GM18858 (cell line): ENCODE measurements at regions not wholly inside any gene's neighbourhood (a gene's known extent, or its start where the extent isn't known, plus 50 kb on each side); places are given as distances from the start of the nearest gene placed in this dataset.

Experiments
- ATAC-seq: cut with Tn5 transposase; IDR thresholded peaks from one replicate; pipeline ENCODE4 v1.9.1; 2021; ENCODE audit not compliant: unreplicated experiment

DNA sequence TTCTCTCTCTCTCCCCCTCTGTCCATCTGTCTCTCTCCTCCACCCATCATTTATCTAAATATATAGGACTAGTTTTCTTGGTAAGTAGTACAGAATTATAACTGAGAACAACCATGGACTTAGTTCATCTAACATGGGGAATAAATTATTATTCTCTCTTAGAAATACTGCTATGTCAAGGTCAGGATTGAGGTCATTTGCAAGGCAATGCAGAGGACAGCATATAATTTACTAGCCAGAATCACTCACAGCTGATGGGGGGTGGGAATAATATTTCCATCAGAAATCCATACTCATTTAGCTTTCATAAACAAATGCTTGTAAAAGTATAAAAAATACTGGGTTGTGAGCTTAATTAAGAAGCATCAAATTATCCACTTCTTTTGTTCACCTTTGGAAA, 553.9 kb upstream of the POU3F2 start:
- ATAC-seq, result no peak

DNA sequence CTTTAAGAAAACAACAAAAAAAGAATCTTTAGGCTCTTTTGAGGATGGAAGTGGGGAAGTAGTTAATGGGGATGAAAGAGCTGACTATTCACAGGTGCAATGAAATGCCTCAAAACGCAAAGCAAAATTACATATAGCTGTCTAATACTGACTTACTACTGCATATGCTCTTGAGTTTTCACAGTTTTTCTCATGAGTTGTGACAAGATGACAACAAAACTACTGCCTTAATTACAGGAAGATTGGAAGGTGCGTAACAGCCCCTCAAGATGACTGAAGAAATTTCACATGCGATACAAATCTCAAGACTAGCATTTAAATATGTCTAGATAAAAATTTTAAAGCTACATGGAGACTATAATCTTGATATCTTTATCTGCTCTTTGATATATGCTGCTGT, 547.8 kb upstream of the POU3F2 start:
- ATAC-seq, result no peak

DNA sequence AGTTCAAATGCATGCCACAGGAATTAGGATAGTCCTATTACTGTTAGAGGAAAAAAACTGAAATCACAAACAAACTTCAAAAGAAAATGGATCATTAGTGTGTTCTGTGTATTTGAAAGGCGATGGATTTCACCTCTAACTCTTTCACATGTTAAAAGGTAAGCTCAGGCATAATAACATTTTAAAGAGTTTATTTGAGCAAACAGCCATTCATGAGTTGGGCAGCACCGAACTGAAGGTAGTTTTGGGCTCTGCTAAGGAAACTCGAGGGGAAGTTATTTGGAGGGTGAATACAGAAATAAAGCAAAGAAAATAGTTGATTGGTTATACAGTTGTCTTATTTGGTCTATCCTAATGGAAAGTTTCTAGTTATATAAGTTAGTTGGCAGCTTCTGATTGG, 546.5 kb upstream of the POU3F2 start:
- no peak for ATAC-seq

DNA sequence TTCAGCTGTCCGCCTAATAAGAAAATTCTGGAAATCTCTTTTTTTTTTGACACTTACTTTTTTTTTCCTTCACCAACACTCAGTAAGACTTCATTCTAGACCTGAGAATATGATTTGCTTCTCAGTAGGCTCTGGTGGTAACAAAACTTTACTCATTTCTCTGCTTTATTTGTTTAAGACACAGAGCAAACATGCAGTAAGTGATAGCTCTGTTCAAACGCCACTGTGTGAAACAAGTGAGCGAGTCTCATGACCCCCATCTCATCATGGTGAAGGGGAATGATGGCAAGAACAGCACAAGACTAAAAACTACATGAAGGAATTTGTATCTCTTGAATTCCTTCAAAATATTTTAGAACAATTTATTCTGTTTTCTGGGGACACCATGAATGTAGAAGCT, 541.6 kb upstream of the POU3F2 start:
- no peak for ATAC-seq

DNA sequence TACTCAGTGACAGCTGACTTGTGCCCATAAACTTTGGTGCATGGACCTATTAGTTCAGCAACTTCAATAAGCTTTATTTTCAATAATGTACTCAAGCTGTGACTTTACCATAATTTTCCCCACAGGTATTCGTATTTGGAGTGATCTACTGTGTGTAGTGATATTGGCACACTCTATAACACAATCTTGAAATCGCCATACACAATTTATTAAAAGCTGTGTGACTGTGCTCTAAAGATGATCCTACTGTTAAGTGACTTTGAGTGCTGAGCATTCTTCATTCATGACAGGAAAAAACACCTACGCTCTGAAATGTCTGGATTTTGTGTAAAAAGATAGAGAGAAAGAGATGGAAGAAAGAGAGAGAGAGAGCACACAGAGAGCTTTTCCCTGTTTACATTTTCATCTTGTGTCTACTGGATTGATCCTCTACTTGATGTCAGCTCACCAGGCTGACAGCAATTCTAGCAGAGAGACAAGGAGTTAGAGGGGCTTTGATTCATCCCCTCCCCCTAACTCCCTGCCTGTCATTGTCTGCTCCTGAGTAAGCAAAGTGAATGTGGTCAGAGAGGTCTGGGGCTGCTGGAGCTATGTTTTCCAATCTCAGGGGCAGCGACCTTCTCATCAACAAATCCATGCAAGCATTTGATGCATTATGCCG, 538.7 kb upstream of the POU3F2 start:
- no peak for ATAC-seq

DNA sequence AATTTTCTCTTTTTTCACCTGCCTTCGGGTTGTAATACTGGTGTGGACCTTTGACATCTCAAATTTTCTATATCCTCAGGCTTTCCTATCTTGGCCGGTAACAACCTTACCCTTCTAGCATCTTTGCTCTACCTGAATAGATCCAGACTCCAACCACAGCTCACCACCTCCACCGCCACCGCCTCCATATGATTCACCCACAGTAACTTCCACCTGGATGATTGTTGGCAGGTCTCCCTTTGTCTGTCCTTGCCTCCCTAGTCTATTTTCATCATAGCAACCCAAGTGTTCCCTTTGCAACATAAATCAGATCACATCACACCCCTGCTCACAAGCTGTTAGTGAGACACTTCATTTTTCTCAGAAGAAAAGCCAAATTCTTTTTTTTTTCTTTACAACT, 525.8 kb upstream of the POU3F2 start:
- ATAC-seq, result no peak

DNA sequence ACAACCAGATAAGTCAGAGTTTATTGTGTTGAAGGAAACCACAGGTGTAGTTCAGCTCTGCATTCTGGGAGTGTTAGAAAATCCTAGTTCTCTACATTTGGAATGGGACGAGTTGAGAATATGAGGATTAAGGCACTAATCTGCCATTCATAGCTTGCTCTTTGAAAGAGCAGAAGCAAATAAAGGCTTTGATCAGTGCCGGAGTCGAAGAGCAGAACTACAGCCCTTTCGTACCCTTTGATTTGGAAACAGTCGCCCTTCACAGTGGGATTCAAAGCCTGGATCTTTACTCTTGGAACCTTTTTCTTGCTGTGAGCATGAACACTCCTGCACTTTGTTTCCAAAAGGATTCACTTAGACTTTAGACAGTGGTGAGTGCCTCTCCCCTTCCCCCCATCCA, 523.9 kb upstream of the POU3F2 start:
- no peak for ATAC-seq

DNA sequence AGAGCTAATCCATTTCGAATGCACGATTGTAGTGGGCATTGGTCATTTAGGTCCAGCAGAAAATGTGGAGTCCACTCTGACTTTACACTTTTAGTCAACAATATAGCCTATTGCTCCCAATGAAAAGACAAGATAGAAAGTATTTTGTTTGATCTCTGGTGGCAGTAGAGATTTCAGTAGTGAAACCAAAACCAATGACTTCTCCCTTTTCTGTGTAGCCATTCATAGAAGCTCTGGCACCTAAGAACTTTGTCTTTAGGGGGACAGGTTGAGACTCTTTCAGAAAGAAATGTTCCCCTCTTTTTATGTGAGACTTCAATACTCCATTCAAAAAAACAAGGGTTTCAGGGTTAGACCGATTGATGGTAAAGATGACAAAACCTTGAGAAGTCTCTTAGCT, 510.8 kb upstream of the POU3F2 start:
- peak; percentile 95 for ATAC-seq

DNA sequence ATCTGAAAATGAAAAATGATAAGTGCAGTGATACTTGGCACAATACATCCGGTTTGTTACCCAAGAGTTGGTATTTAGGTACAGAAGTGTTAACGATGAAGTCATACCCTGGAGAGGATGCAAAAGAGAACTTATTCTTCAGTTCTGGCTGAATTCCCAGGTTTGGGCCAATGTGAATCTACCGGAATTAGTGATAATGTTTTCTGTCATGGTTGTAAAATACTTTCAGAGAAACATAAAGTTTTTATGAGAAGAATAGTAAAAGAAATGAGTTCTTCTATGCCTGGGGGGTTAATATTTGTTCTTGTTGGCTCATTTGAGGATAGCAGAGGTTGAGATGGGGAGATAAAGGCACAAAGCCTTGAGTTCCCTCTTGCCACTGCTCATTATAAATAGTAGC, 509.9 kb upstream of the POU3F2 start:
- ATAC-seq, result no peak

DNA sequence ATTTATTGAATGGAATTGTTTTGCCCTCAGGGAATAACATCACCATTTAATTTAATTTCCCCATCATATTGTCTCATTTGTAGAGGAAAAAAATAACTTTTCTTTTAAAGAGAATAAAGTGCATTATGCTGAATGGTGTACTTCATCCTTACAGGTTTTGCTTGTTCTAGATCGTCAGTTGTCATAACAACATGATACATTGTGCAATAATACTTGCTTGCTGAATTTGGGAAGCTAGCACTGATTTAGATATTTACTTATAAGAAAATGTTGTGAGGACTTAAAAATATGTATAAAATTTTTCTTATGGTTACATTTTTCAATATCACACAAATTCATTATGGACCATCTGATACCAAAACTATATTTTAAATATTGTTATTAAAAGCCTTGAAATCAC, 509.0 kb upstream of the POU3F2 start:
- no peak for ATAC-seq

DNA sequence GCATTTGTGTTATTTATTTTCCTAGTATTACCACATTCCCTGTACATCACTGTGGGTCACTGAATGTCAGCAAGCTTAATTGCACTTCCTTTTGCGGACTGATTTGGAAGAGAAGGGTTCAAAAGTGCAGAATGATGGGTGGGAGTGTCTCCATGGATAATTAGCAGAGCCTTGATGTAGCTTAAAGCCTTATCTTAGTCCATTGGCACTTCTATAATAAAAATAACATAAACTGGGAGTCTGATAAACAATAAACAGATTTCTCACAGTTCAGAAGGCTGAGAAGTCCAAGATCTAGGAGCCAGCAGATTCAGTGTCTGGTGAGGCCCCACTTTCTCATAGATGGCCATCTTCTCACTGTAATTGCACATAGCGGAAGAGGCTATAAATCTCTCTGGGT, 501.1 kb upstream of the POU3F2 start:
- no peak for ATAC-seq

DNA sequence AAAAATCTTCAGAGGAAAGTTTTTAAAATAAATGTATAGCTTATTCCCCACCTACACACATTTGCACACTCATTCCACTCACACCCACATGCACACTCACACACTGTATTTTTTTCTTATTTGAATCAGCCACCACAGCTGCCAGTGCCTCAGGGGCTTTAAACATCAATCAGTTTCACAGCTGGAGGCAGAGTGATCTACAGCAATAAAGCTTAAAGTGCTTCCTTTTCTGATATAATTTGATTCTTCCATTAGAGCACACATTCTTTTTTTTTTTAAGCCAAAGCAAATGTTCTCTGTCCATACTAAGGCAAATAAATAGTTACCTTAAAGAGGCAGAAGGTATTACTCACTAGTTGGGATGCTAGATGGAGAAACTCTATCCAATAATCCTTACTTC, 498.8 kb upstream of the POU3F2 start:
- ATAC-seq, result no peak

DNA sequence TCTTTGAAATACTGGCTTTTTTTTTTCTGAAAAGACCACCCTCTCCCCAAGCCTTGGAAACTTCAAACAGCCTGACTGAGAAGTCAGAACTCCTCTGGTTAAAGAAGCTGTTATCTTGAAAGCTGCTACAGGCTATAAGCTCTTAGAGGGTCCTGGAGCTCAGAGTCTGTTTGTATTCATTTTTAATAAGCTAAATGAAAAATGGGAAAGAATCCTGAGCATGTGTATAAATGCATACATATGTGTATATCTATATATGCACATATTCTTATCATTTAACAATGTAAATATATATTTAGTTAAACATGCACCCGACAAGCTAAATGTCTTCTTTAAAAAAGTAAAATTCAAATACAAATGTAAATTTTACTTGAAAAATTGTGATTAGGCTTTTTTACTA, 494.9 kb upstream of the POU3F2 start:
- ATAC-seq, result no peak

DNA sequence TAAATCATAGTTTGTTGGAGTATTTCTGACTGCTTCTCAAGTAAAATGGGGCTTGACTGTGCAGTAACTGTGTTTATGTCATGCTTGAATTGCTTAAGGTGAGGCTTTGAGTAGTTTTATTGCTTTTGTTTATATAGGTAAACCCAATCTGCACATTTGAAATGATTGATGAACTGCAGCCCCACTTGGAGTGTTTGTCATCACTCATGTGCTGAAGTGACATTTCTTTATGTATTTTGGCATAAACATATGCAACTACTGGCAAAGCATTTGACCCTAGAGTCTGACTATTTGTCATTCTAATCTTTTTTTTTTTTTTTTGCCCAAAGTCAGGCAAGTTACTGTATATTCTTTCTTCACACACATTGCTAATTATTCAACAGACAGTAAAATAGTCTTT, 491.4 kb upstream of the POU3F2 start:
- no peak for ATAC-seq

DNA sequence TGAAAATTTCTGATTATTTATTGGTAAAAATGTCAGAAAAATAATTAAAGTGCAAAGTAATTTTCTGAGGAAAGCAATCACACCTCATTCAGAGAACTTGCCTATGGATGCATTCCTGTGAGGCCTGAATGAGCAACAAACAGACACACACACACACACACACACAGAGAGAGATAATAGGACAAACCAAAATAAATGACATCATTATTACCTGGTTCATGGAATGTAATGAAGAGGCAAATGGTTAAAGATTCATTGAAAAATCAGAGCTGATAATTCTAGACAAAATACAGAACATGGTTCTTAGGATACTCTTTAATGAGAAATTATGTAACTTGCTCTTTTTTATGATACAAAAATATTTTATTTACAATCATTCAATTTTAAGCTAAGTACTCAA, 490.6 kb upstream of the POU3F2 start:
- ATAC-seq, result no peak

DNA sequence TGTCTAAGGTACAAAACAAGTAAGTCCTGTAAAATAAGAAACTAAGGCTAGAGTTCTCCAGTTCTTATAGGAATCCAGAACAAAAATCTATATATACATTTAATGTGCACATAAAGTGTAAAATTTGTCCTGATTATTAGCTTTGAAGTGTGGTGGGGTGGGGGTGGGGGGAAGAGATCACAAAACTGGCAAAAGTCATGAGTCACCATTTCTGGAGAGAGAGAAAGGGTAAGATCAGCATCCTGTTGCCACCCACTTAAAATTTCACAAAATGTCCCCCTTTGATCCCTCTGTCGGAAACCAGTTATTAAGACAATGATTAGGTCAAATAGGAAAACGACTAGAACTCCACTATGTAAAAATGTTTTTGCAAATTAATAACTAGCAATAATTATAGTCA, 482.0 kb upstream of the POU3F2 start:
- no peak for ATAC-seq

DNA sequence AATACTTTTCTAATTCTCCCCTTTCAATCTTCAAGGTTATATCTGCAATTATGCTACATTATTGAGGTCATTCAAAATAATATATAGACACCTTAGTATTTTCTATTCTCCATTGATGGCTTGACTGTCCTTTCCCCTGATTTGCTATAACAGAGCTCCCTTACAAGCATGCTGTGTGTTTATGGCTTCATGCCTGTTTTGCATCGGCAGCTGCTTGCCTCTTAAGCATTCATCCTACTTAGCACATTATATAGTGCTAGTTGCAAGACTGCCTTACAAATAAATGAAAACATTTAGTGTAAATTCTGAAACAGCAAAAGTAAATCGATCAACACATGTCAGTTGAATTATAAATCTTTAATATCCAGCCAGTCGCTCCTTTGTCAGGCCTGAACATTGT, 476.2 kb upstream of the POU3F2 start:
- no peak for ATAC-seq

DNA sequence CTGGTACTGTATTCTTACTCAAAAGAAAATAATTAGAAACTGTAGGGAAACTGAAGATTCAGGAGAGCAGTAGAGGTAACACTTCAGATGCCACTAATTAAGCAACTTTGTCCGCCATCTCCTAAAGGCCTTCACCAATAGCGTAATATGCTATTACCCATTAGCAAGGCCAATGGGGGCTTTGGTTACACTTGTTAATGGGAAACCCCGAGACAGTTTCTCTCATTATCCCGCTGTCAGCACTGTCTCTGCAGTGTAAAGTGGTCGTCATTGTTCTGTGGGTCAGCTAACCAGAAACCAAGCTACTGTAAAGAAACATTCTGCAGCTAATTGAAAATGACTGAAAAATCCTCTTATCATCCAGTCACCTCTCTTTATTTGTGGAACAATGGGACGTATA, 468.0 kb upstream of the POU3F2 start:
- ATAC-seq, result no peak

DNA sequence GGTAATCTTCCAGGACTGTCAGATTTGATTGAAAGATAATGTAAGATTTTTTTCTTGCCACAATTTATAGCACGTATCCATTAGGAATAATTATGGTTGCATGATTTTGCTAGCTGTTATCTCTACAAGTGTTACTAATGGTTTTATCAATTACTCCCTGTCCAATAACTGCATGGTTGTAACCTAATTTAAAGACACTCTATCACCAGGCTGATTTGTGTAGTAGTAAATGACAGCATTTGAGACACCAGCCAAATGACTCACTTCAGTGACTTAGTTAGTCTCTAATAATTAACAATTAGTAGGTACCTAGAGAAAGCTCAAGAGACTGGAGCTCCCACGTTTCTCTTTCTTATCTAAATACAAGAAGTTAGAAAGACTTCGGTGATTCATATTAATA, 453.8 kb upstream of the POU3F2 start:
- ATAC-seq, result no peak

DNA sequence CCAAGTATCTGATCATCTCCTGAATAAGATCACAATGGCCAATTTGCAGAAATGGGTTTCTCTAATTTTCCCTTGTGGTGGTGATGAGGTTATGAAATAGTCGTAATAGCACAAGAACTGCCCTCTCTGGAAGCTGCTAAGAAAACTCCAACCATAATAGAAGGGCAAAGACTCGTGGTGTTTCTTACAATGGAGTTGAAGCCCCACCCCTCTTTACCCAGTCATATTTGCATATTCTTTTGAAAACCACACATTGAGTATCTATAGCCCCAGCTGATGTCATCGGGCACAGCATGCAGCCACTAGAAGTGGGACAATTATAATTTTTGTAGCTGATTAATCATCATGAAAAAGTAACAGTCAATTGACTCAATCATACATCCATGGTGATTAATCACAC, 452.1 kb upstream of the POU3F2 start:
- ATAC-seq, result no peak

DNA sequence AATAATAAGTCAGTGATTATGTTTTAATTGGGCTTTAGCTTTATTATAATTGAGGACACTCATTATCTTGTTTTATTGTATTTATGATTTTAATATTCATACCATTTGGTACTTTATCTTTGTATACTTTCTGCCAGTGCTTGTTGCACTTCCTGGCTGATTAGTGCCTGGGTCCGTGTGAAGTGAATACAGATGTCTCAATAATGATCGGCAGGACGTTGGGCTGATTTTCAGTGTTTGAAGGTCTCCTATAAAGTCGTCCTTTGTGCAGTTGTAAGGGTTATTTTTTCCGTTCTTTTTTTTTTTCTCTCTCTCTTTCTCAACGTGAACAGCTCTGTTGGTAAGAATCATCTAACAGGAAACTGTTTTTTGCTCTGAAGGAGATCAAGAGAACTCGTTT, 450.0 kb upstream of the POU3F2 start:
- ATAC-seq, result no peak

DNA sequence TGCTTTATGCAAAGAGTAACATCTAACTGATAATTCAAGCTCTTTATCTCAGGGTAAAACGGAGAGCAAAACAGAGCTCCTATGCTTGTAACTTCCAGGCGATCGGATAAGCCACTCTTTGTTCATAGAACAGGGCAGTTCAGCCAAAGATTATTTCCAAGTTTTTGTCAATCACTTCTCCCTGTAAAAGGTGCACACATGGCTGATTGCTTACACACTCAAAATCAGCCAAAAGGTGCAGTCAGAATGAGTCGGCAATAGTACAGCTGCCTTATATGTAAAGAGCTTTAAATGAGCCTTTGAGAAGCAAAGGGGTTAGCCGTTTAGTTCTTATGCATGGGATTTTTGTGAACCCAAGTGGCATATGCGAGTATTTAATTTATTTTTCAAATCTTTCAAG, 449.6 kb upstream of the POU3F2 start:
- ATAC-seq, result no peak

DNA sequence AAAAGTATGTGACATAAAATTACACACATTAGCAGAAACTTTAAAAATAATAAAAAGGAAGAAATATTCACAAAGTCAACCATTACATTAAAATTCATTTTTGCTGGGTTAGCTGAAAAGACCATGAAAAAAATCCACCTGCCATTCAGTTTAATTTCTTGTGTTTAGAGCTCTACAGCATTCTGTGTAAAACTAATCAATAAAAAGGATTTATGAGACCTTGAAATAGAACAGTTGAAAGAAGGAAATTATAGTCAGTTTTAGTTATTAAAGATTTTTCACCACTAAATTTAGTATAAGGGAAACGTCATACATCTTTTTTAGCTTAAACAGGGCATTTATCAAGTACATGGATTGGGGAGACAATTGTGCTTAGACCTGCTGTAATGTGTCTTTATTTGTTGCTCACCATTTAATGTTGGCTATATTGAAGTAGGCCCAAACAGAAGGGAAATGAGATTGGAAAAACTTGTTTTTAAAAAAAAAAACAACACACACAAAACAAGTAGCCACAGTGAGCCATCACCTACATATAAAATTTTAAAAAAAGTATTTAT, 438.7 kb upstream of the POU3F2 start:
- ATAC-seq, result no peak
